Breast epithelium (tissue), 4 donors: ENCODE measurements at regions not wholly inside any gene's neighbourhood (a gene's known extent, or its start where the extent isn't known, plus 50 kb on each side); places are given as distances from the start of the nearest gene placed in this dataset.

ENCODE experiments used
- DNase-seq, 2 donors: peaks; one replicate each; pipeline ENCODE4 v3.0.0-alpha.2; 2019; ENCODE audit warnings: low spot score in 2 of 2
- H3K27ac ChIP-seq, 2 donors: fragments of 200-600 bp; sonication (generic) in 1 of 2; one replicate each; pipeline ENCODE4 v1.5.1; 2016 to 2019; ENCODE audit warnings: mild to moderate bottlenecking in 1 of 2
- H3K27me3 ChIP-seq, 2 donors: fragments of 200-600 bp; sonication (generic) in 1 of 2; one replicate each; pipeline versions ENCODE4 v1.5.1 to v1.6.0; 2017 to 2019; ENCODE audit warnings: control low read depth in 1 of 2, mild to moderate bottlenecking in 1 of 2
- H3K36me3 ChIP-seq: fragments of 200-600 bp; one replicate; pipeline ENCODE4 v1.5.1; 2019
- H3K4me1 ChIP-seq, 2 donors: fragments of 200-600 bp; sonication (generic); one replicate each; pipeline ENCODE4 v1.5.1; 2016 to 2019; ENCODE audit warnings: control low read depth in 1 of 2
- H3K4me3 ChIP-seq, 3 donors: fragments of 200-600 bp; sonication (generic); 1 replicate in 2 of 3; 2 replicates in 1 of 3; pipeline ENCODE4 v1.5.1; 2016 to 2019; ENCODE audit warnings: mild to moderate bottlenecking in 3 of 3, moderate library complexity in 2 of 3
- H3K9me3 ChIP-seq, 2 donors: fragments of 200-600 bp; sonication (generic) in 1 of 2; one replicate each; pipeline ENCODE4 v1.5.1; 2016 to 2019; ENCODE audit warnings: control low read depth in 1 of 2
- CTCF ChIP-seq, 3 donors: fragments of 450-650 bp; IDR thresholded peaks; one replicate each; pipeline ENCODE4 v1.5.1; 2016 to 2017; ENCODE audit warnings: antibody characterized with exemption in 3 of 3, mild to moderate bottlenecking in 3 of 3, moderate library complexity in 3 of 3
- POLR2A ChIP-seq: fragments of 450-650 bp; IDR thresholded peaks from one replicate; pipeline ENCODE4 v1.6.1; 2016; ENCODE audit warnings: antibody characterized with exemption, mild to moderate bottlenecking, moderate library complexity
- POLR2AphosphoS5 ChIP-seq, 3 donors: sonication (generic); formaldehyde crosslinking; IDR thresholded peaks; one replicate each; pipeline ENCODE4 v1.6.1; 2017; ENCODE audit warnings: antibody characterized with exemption in 3 of 3
- intact Hi-C: fragments of 100-400 bp; cut with DNase I; formaldehyde crosslinking; loops from one replicate; pipeline ENCODE4 v1.15.1; 2023; ENCODE audit warnings: low total_unique reads

- no peaks in the 10 kb centered on the region for H3K27me3 ChIP-seq
- H3K27ac ChIP-seq, result no peak overlapping the region
- H3K4me1 ChIP-seq, result no peaks in the 10 kb centered on the region
- intact Hi-C loops, result no loop called here
- no peak for DNase-seq
- no peak for TF ChIP-seq POLR2AphosphoS5 (IDR thresholded peaks at IDR 0.05)
- no peak for TF ChIP-seq POLR2A
- H3K4me3 ChIP-seq, result no peak overlapping the region
- H3K9me3 ChIP-seq, result no peaks in the 10 kb centered on the region
- H3K36me3 ChIP-seq, result no peaks in the 10 kb centered on the region
Measured at GRCh38 chr2:57575700-57576268, 470.8 kb upstream of the VRK2 start.

- H3K36me3 ChIP-seq, result no peaks in the 10 kb centered on the region
- intact Hi-C loops, result no loop called here
- no peak for TF ChIP-seq POLR2A
- TF ChIP-seq CTCF (IDR thresholded peaks at IDR 0.05), result no peak
- TF ChIP-seq POLR2AphosphoS5 (IDR thresholded peaks at IDR 0.05), result no peak
- no peaks in the 10 kb centered on the region for H3K4me1 ChIP-seq
- no peak for DNase-seq
- no peak overlapping the region for H3K4me3 ChIP-seq
- H3K27ac ChIP-seq, result no peak overlapping the region
- H3K27me3 ChIP-seq, result no peaks in the 10 kb centered on the region
- no peaks in the 10 kb centered on the region for H3K9me3 ChIP-seq
Measured at GRCh38 chr2:57576983-57577382, 469.6 kb upstream of the VRK2 start.

GRCh38 chr2:57597940-57598339 lies 448.7 kb upstream of the VRK2 start:
- no peaks in the 10 kb centered on the region for H3K4me1 ChIP-seq
- intact Hi-C loops, result no loop called here
- no peak for TF ChIP-seq POLR2A
- TF ChIP-seq POLR2AphosphoS5 (IDR thresholded peaks at IDR 0.05), result no peak
- TF ChIP-seq CTCF (IDR thresholded peaks at IDR 0.05), result no peak
- no peak overlapping the region for H3K4me3 ChIP-seq
- no peaks in the 10 kb centered on the region for H3K9me3 ChIP-seq
- no peak overlapping the region for H3K27ac ChIP-seq
- H3K36me3 ChIP-seq, result no peaks in the 10 kb centered on the region
- no peaks in the 10 kb centered on the region for H3K27me3 ChIP-seq
- no peak for DNase-seq

GRCh38 chr2:57598551-57598950 lies 448.1 kb upstream of the VRK2 start:
- TF ChIP-seq CTCF (IDR thresholded peaks at IDR 0.05) (no peak), POLR2AphosphoS5 (IDR thresholded peaks at IDR 0.05) (no peak)
- intact Hi-C loops, result no loop called here
- Histone ChIP-seq H3K36me3 (no peaks in the 10 kb centered on the region), H3K9me3 (no peaks in the 10 kb centered on the region), H3K27ac (no peak overlapping the region), H3K27me3 (no peaks in the 10 kb centered on the region), H3K4me1 (no peaks in the 10 kb centered on the region), H3K4me3 (no peak overlapping the region)
- DNase-seq, result no peak

- H3K4me3 ChIP-seq, result no peak overlapping the region
- H3K27ac ChIP-seq, result no peak overlapping the region
- intact Hi-C loops, result no loop called here
- no peaks in the 10 kb centered on the region for H3K4me1 ChIP-seq
- H3K27me3 ChIP-seq, result no peaks in the 10 kb centered on the region
- no peaks in the 10 kb centered on the region for H3K36me3 ChIP-seq
- DNase-seq, result no peak
- H3K9me3 ChIP-seq, result peaks cover 0 to 5% of the 10 kb centered on the region in 2 donors
- TF ChIP-seq CTCF (IDR thresholded peaks at IDR 0.05) (no peak), POLR2A (no peak), POLR2AphosphoS5 (IDR thresholded peaks at IDR 0.05) (no peak)
Measured at GRCh38 chr2:57602733-57603132, 443.9 kb upstream of the VRK2 start.

GRCh38 chr2:57614988-57615387 lies 431.6 kb upstream of the VRK2 start:
- TF ChIP-seq POLR2AphosphoS5 (IDR thresholded peaks at IDR 0.05), result no peak
- no peak for TF ChIP-seq POLR2A
- no peak for TF ChIP-seq CTCF (IDR thresholded peaks at IDR 0.05)
- H3K9me3 ChIP-seq, result no peaks in the 10 kb centered on the region
- no peak overlapping the region for H3K27ac ChIP-seq
- H3K4me1 ChIP-seq, result no peaks in the 10 kb centered on the region
- H3K4me3 ChIP-seq, result no peak overlapping the region
- no peaks in the 10 kb centered on the region for H3K27me3 ChIP-seq
- H3K36me3 ChIP-seq, result no peaks in the 10 kb centered on the region
- intact Hi-C loops, result no loop called here
- no peak for DNase-seq
